ENCODE measurements at regions not wholly inside any gene's neighbourhood (a gene's known extent, or its start where the extent isn't known, plus 50 kb on each side); places are given as distances from the start of the nearest gene placed in this dataset.
A peak's percentile ranks its signal among the peaks of the same experiment; 100 is the strongest.
"Not testable (repeated sequence)": the region's sequence is repeated elsewhere in the genome, so short reads cannot be mapped to it uniquely, and the experiment has no call there.

DNA sequence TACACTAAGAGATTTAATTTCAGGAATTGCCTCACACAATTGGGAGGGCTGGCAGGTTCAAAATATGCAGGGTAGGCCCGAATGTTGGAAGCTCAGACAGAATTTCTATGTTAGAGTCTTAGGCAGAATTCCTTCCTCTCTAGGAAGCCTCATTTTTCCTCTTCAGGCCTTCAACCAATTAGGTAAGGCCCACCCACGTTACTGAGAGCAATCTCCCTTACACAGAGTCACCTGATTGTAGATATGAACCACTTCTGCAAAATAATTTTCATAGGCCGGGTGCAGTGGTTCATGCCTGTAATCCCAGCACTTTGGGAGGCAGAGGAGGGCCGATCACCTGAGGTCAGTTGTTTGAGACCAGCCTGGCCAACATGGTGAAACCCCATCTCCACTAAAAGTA, 50.2 kb upstream of the HIVEP1 start:
- FAIRE-seq: no peak

DNA sequence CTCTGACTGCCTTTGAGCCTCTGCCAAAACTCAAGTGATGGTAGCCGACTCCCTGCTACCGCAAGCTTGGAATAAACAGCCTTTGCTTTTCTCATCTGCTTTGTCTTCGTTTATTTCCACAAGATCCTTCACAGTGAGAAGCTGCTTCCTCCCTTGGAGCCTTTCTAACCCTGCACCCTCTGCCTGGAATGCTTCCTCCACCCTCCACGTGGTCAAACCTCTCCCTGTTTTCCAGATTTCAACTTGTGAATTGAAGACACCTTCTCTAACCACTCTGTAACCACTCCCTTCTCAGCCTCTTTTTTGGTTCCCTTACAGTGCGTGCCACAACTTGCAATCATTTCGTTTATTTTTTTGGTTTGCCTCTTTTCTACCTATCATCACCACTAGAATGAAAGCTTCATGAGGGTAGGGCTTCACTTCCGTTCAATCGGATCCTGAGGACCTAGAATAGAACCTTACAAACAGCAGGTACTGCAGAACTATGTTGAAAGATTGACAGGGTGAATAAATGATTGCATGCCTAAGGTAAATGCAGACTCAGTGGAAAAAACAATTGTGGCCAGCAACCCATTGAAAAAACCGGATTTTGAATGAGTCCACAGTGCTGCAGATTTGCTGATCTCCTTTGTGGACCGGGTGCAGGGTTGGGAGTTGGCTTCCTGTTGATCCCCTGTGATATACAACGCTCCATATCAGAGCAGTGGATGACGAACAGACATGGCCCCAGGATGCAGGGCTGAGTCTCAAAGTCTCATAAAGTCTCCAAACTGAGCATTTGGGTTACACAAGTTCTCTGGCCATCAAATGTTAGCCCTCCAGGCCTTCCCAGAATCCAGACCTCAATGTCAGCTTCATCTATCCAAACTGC, 51.0 kb upstream of the HIVEP1 start:
- no peak for FAIRE-seq

DNA sequence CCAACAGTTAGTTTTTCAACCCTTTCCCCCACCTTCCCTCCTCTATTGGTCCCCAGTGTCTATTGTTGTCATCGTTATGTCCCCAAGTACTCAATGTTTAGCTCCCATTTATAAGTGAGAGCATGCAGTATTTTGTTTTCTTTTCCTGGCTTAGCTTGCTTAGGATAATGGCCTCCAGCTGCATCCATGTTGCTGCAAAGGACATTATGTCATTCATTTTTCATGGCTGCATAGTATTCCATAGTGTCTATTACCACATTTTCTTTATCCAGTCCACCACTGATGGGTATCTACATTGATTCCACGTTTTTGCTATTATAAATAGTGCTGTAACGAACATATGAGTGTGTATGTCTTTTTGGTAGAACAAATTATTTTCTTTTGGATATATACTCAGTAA, 55.3 kb upstream of the HIVEP1 start:
- no peak for FAIRE-seq

DNA sequence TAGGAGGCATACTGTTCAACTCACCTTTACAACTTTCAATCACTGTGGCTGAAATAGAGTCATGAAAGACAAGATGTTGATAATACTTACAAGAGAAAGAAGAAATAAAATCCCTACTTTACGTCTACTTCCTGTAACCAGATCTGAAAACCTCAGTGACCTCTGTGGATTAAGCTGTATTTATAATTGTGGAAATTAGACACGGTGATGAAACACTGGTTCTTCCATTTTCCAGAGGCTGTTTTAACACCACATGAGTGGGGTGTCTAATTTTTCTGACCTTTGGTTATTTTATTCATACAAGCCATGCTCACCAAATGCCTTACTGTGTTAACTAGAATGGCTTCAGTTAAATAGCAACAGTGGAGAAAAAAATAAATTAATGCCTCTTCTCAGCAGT, 58.5 kb upstream of the HIVEP1 start:
- FAIRE-seq: no peak

DNA sequence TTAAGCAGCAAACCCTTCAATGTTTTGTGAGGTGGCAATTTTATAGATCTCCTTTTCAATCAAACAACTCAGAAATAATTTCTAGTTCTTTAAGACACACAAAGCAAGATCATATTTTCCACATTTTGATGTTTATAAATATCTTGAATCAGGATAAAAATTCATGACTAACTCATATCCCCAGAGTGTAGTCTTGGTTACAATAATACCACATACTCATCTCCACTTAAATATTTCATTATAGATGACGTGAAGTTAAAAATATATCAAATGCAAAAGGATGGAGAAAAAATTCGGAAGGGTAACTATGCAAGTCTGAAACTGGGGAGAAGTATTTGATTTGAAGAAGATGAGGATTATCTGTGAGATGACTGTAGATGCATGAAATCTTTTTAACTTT, 59.8 kb upstream of the HIVEP1 start:
- FAIRE-seq: no peak

DNA sequence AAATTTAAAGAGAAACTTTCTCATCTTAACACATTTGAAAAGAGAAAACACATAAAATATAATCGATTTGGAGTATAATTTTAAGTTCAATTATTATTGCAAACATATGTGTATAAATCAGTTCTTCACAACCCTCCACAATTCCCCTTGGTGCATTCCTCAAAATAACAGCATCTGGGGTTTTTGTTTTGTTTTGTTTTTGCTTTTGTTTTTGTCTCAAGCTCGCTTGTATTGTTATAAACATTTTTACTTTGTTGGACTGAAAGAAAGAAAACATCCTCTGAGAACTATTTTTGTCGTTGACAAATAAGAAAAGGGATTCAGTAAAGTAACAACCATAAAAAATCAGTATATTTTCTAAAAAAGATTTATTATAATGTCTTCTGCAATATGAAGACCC, 60.2 kb upstream of the HIVEP1 start:
- peak; percentile 99 for FAIRE-seq

DNA sequence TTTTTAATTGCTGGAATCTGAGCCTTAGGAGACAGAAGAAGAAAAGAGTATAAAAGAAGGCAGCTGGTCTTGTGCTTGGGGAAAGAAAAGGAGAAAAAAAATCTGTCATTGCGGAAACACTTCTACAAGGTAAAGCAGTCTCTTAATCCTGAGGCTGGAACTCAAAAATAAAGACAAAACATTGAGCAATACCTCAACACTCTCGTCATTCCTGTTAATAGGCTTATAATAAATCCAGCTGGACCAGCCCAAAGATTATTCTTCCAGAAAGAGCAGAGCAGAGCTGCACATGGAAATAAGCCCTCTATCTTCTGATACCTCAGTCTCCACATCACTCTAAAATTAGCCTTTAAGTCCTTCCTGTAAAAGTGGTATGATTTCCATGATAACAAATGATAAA, 62.0 kb upstream of the HIVEP1 start:
- FAIRE-seq: no peak

DNA sequence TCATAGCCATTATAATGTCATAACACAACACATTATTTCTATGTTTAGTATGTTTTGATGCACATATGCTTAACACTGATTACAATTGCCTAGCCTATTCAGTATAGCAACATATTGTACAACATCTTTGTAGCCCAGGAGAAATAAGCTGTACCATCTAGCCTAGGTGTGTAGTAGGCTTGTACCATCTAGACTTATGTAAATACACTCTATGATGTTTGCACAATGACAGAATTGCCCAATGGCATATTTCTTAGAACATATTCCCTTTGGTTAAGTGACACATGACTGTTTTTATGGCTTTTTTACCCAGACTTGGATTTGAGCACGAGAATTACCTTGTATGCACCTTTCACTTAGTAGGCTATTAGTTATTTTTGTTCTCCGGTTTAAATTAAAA, 64.5 kb upstream of the HIVEP1 start:
- no peak for FAIRE-seq

DNA sequence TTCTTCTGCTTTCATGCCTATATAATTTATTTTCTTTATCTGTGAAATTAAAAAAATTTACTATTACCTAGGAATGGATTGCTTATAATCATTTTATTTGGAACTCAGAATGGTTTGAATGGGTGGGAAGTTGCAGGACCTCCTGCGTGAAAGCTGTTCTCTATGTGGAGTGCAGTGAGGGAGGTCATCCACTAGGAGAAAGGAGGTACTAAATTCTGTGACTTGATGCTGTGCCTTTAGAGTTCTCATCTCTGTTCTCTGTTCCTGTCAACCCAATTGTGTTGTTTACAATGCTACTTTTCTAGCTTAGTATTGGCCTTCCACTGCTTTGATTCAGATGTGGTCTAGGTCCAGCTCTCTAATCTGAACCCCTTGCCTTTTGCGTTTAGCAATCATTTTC, 65.0 kb upstream of the HIVEP1 start:
- FAIRE-seq: no peak

DNA sequence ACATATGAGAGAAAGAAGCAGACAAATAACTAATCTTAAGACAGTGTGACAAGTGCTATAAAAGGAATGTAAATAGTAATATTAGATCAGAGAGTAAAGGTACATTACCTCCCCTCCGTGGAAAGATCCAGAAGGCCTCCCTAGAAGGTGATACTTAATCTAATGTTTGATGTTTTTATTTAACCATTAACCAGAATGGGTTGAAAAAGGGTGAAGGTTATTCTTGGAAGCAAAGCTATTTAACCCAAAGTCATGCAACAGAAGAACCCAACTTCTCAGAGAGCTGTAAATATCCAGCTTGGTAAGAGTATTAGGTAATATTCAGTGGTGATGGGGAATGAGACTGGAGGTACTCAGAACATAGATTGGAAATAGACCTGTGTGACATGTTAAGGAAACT, 68.0 kb upstream of the HIVEP1 start:
- no peak for FAIRE-seq

DNA sequence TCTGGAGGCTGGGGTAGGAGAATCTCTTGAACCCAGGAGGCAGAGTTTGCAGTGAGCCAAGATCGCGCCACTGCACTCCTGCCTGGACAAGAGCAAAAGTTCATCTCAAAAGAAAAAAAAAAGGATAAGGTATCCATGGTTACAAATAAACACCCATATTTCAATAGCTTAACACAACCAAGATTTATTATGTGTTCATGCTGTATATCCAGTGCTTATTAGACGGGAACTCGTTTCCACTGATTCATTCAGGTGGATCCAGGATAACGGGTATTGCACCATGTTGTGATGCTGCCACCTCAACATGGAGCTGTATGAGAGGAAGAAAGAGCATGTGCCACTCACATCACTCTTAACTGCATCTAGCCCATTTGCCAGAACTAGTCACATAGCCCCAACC, 69.1 kb upstream of the HIVEP1 start:
- FAIRE-seq: no peak

DNA sequence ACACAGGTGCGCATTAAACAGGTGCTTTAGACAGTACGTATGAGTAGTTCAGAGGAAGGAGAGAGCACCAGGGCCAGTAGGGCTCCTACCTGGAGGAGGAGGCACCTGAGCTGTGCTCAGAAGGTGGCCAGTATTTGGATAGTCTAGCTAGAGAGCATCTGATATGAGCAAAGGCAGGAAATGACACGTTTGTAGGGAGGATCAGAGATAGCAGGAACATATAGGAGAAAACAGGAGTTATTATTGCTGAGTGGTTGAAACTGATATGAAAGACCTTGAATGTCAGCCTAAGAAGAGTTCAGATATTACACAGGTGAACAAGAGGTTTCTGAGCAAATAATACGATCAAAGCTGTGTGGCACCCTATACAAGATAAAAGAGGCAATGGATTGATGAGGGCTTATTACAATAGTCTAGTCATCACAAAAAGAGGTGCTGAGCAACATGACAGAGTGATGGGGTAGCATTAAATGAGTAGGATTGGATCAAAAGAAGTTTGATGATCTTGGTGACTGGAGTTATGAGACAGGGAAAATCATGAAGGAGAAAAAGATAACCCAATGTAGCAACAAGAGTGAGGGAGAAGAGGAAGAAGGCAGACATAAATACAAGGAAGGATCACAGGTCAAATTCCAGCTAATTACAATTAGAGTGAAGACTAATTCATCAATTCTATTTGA, 69.8 kb upstream of the HIVEP1 start:
- no peak for FAIRE-seq

DNA sequence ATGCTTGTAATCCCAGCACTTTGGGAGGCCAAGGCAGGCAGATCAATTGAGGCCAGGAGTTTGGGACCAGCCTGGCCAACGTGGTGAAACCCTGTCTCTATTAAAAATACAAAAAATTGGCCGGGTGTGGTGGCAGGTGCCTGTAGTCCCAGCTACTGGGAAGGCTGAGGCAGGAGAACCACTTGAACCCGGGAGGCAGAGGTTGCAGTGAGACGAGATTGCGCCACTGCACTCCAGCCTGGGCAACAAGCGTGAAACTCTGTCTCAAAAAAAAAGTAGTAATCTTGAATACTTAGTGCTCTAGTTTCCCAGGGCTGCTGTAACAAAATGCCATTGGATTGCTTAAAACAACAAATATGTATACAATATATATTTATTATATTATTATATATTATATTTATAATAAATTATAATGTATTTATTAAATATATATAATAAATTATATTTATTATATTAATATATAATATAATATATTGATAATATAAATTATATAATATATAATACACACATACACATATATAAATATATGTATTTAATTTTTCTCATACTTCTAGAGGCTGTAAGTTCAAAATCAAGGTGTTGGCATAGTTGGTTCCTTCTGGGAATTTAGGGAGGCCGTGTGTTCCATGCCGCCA, 71.5 kb upstream of the HIVEP1 start:
- FAIRE-seq: not testable (repeated sequence)

DNA sequence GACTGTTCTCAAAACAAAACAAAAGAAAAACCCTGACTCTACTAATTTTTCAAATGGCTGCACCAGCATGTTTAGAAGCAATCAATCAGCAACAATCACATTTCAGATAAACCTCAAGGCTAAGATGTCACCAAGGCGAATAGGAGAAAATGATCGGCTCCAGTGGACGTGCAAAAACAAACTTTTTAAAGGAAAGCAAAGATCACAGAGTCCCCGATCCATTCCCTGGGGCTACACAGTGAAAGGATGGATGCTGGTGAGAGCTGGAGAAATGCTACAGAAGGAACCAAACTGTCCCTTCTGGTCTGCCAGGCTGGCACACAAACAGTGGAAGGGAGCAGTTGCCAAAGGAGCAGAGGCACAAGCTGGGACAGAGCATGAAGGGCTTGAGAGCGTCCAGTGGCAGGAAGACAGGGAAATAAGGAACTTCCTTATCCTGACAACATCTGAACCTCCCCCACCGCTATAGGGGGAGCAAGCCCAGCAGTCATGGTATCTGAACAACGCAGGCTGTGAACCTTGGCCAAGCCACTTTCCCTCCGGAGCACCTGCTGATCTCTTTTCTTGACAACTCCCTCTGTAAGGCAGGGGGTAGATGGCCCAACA, 73.7 kb upstream of the HIVEP1 start:
- no peak for FAIRE-seq

DNA sequence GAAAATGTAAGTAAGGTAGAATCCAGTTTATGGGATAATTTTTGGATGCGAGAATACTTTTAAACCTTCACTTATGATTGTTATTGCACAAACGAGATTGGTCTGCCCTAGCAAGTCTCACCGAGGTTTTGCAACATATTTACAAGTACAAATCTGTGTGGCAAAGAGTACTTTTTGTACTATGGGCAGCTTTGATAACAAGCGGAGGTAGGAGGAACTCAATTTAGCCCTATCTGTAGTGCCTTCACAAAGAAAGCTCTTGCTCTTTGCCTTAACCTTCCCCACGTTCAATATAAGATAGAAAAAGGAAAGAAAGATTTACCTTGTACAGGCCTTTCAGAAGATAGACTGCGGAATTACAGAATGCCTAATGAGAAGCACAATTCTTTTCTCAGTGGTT, 77.5 kb upstream of the HIVEP1 start:
- no peak for FAIRE-seq

DNA sequence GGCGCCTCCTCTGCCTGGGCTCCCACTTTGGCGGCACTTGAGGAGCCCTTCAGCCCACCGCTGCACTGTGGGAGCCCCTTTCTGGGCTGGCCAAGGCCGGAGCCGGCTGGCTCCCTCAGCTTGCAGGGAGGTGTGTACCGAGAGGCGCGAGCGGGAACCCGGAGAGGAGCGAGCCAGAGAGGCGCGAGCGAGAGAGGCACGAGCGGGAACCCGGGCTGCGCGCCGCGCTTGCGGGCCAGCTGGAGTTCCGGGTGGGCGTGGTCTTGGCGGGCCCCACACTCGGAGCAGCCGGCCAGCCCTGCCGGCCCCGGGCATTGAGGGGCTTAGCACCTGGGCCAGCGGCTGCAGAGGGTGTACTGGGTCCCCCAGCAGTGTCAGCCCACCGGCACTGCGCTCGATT, 79.2 kb upstream of the HIVEP1 start:
- FAIRE-seq: not testable (repeated sequence)

DNA sequence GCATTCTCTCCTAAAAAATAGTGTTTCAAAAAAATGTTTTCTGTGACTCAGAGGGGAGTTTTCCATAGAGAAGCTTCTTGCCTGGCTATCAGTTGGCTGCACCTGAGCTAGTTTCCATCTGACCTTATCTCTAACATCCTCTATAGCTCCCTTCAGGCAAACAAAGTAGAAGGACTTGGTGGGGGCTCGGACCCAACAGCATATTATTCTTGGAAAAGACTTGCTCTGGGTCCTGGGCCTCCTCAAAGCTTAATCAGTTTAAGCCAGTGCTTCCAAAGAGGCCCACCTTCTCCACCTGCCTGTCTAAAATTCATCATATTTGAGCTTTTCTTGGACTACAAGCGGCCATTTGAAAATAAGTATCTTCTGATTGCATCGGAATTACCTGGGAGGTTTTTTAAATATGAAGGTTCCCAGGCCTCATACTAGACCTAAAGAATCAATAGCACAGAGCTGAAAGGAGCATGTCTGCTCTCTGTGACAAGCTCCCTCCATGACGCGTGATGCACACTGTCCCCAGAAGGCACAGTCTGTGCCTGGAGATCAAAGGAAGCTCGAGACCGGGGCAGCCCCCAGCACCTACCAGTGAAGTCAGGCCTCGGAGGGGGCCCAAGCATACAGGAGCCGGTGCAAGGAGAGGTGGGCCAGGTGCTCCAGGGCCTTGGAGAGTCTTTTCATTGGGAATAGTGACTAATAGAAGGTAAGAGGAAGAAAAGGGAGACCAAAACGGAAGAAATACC, 80.6 kb upstream of the HIVEP1 start:
- FAIRE-seq: no peak

DNA sequence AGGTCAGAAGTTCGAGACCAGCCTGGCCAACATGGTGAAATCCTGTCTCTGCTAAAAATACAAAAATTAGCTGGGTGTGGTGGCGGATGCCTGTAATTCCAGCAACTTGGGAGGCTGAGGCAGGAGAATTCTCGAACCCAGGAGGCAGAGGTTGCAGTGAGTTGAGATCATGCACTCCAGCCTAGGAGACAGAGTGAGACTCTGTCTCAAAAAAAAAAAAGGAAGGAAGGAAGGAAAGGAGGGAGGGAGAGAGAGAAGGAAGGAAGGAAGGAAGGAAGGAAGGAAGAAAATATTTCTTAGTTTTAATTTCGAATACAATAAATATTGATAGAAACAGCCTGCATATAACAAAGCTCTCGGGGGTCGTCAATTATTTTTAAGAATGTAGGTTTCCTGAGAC, 81.3 kb upstream of the HIVEP1 start:
- FAIRE-seq: not testable (repeated sequence)

DNA sequence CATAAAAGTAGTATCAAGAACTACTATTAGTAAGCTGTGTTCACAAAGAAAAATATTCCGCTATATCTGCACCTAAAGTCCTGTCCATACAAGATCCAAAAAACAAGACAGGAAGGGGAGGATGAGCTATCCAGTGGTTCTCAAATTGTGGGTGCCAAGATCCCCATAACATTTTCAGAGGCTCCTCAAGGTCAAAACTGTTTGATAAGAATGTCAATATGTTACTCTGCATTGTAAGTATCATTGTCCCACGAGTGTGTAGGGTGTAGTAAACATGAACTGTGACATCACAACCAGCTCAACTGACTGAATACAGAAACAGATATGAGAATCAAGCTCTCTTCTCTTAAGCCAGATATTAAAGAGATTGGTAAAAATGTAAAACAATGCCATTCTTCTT, 81.9 kb upstream of the HIVEP1 start:
- no peak for FAIRE-seq

DNA sequence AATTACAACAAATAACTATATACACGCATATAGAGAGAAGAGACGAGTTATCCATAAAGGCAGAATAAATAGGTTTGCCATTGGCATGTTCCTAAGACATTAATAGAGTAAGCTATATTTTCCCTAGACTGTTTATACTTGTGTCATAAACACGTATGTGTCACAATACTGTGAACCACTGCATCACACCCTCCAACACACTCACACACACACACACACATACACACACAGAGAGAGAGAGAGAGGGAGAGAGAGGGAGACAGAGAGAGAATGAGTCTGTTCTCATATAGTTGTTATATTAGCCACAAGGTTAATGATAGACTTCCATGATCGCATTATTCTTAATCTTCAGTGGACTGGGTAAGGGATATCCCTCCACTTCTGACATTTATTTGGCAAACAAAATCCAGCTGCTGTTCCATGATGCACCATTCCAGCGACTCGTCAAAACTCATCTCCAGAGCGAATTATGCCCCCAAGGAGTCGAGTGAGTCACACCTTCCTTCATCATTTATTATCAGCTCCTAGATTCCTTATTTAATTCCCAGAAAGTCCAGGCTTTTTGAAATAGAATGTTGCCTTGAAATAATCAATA, 82.8 kb upstream of the HIVEP1 start:
- FAIRE-seq: no peak

DNA sequence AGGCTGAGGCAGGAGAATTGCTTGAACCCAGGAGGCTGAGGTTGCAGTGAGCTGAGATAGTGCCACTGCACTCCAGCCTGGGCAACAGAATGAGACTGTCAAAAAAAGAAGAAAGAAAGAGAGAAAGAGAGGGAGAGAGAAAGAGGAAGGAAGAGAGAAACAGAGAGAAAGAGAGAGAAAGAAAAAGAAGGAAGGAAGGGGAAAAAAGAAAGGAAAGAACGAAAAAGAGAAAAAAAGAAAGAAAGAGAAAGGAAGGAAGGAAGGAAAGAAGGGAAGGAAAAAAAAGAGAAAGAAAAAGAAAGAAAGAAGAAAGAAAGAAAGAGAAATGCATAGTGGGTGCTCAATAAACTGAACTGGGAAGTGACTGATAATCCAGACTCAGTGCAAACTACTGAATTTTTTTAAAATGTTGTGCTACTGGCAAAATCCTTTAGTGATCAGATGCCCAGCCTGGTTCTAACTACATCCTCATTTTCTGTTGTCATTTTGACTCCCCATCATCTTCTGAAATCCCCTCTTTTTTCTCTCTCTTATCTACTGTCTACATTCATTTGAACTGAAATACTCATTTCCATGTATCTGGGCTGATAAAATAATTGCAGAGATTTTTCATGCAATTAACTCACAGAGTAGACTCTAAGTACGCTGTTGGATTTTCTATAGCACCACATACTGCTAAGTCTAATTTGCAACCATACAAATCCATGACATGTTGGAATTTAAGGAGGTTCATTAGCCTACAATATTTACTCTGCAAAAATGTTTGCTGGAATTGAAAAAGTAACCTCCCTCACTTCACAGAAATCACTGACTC, 85.3 kb upstream of the HIVEP1 start:
- FAIRE-seq: no peak

DNA sequence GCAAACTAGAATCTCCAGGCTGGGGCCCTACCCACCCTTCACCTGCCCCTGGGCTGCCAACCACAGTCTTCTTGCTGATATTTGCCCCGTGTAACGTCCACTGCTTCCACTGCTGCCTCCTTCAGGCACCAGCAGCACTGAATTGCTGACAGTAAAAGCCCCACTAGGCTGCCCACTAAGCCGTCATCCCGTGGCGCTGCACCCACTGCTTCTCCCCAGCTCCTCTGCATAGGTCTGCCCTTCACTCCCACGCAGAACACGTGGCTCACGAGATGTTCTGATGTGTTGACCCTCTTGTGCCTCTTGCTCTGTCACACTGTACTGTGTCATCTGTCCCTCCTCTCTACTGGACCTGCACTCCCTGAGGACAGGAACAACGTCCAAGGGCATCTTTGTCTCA, 86.3 kb upstream of the HIVEP1 start:
- no peak for FAIRE-seq

Data from endometrium (tissue), 2 donors.